PC-3 (cell line): ENCODE measurements at regions not wholly inside any gene's neighbourhood (a gene's known extent, or its start where the extent isn't known, plus 50 kb on each side); places are given as distances from the start of the nearest gene placed in this dataset.

ENCODE experiments used
- CTCF ChIP-seq: fragments of 300-600 bp; sonication (generic); conservative IDR thresholded peaks from 2 replicates; pipeline ENCODE4 v1.5.1; 2017; ENCODE audit warnings: antibody characterized with exemption, low read depth, mild to moderate bottlenecking, low read length
- EZH2 ChIP-seq: fragments of 300-600 bp; sonication (generic); IDR thresholded peaks from one replicate; pipeline ENCODE4 v1.6.1; 2017; ENCODE audit warnings: antibody characterized with exemption, mild to moderate bottlenecking, low read length; ENCODE audit not compliant: unreplicated experiment
- EZH2phosphoT487 ChIP-seq: fragments of 300-600 bp; sonication (generic); IDR thresholded peaks from 2 replicates; pipeline ENCODE4 v1.6.1; 2018; ENCODE audit warnings: mild to moderate bottlenecking, antibody characterized with exemption, low read length, borderline replicate concordance

- TF ChIP-seq CTCF (no peak), EZH2phosphoT487 (no peak), EZH2 (no peak)
Measured at GRCh38 chr17:21539146-21539545, 153.2 kb upstream of the KCNJ18 start.
